SIG-M5 treated with dmso at 0.1 percent for 504 hours (cell line): ENCODE measurements at regions not wholly inside any gene's neighbourhood (a gene's known extent, or its start where the extent isn't known, plus 50 kb on each side); places are given as distances from the start of the nearest gene placed in this dataset.
"Not testable (repeated sequence)": the region's sequence is repeated elsewhere in the genome, so short reads cannot be mapped to it uniquely, and the experiment has no call there.

Experiments
- DNase-seq: peaks from one replicate; lab custom pipeline; 2025; ENCODE audit not compliant: unreplicated experiment; lab: John Stamatoyannopoulos, UW

DNA sequence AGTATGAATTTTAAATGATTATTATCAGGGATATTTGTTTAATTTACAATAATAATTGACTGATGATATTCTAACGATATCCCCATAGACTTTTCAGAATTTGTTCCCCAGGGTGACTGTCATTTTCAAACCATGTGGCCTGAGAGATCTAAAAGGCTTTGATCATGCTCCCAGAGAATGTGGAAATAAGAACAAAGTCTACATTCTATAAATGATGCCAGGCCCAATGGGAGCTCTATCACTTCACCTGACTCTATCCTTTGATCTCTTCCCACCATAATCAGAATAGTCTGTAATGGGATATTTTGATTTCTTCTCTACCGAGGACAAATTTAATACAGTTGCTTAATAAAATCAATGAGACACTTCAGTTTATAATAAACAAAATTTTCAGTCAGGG lies 483.4 kb upstream of the IRAK1BP1 start:
- DNase-seq = no peak

DNA sequence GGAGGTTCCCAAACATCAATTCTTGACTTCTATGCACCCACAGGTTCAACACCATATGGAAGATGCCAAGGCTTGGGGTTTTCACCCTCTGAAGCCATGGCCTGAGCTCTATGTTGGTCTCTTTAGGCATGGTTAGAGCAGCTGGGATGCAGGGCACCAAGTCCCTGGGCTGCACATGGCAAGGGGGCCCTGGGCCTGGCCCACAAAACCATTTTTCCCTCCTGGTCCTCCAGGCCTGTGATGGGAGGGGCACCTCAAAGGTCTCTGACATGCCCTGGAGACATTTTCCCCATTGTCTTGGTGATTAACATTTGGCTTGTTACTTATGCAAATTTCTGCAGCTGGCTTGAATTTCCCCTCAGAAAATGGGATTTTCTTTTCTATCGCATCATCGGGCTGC lies 480.5 kb upstream of the IRAK1BP1 start:
- DNase-seq = not testable (repeated sequence)

DNA sequence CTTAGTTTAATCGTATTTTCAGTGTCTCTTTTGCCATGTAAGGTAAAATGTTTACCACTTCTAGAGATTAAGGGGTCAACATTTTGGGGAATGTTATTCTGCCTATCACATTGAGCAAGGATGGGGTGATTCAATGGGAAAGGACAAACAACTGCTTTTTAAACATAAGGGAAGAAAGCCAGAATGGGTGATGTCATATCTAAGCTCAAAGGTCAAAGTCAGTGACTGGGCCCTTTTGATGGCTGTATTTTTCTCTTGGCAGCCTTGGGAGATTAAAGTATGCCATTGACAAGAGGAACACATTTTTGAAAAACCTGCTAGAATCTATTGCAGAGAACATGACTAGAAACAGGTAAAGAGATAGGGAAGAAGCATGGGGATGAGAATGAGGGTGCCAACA lies 477.3 kb upstream of the IRAK1BP1 start:
- no peak for DNase-seq

DNA sequence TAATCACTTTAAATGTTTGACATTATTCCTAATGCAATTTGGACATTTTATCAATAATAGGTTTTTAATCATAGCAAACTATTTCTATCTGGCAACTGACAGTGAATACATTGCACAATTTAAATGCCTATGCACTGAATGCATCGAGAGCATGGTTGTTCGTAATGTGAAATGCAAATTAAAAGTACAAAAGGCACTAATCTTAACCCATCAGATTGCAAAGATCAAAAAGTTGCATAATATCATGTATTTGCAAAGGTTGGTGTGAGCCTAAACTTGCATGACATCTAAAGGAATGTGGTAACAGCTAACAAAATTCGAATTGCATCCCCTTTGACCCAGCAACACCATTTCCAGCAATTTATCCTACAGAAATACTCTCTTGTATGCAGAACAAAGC lies 469.9 kb upstream of the IRAK1BP1 start:
- DNase-seq = no peak

DNA sequence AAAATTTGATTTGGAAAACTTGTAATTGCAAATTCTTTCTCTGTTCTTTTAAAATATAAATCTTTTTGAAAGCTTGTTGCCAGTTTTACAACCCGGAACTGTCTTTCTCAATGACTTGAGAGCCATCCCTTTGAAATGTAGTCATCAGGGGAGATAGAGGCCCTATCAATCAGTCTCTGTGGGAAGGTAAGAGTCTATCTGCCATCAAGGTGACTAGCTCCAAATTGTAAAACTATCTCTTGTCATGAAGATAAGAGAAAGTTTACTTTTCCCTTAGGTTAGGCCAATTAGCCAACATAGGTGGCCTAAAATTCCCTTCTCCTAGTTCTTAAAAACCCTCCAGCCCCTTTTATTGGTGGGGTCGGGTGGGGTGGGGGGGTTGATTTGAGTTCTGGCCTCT lies 469.1 kb upstream of the IRAK1BP1 start:
- DNase-seq = no peak

DNA sequence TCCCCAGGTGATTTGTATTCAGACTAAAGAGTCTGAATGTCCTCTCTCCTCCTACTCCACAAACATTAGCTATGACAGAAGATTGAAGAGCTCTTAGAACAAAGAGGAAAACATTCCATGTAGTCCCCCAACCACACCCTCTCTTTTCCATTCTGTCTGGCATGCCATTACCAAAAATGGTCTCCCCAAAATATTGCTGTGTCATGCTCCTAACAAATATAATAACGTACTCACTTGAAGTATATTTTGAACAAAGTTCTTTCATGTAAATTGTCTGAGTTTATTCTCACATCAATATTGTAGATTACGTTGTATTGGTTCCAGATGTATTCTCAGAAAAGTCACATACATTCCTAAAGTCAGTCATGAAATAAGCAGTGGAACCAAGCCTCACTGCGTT lies 467.3 kb upstream of the IRAK1BP1 start:
- no peak for DNase-seq

DNA sequence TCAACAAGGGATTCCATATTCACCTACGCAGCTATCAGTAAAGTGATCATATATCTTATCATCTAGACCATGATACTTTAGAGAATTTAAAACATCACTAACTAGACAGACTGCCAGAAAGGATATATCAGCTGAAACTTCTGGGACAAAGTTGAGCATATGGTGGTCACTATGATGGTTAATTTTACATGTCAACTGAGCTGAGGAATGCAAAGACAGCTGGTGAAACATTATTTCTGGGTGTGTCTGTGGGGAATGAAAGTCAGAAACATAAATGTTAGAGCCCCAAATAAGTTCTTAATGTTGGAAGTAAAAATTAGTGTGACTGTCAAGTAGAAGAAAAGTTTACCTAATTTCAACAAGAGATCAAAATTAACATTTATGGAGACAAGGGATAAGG lies 440.0 kb upstream of the IRAK1BP1 start:
- DNase-seq = no peak

DNA sequence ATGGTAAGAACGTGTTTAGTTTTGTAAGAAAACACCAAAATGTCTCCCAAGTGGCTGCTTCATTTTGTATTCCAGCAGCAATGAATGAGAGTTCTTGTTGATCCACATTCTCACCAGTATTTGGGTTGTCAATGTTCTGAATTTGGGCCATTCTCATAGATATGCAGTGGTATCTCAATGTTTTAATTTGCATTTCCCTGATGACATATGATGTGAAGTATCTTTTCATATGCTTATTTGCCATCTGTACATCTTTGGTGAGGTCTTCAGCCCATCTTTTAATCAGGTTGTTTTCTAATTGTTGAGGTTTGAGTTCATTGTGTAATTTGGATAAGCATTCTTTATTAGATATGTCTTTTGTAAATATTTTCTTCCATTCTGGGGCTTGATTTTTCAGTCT lies 436.8 kb upstream of the IRAK1BP1 start:
- DNase-seq = no peak

DNA sequence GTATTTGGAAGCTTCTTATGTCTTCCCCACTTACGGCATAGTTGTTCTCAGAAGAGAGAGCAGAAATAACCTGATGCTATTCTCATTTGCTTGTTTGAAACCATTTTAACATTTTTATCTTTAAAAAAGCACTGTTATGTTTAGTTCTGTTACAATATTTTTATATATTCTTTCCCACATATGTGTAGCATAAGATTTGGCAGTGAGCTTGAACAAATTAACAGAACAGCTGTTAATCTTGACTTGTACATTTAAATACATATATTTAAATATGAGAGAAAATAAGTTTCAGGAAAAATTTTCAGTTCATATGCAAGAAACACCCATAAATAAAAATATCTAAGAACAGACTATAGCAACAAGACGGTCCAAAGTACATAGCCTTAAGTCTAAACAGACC lies 431.7 kb upstream of the IRAK1BP1 start:
- DNase-seq = no peak

DNA sequence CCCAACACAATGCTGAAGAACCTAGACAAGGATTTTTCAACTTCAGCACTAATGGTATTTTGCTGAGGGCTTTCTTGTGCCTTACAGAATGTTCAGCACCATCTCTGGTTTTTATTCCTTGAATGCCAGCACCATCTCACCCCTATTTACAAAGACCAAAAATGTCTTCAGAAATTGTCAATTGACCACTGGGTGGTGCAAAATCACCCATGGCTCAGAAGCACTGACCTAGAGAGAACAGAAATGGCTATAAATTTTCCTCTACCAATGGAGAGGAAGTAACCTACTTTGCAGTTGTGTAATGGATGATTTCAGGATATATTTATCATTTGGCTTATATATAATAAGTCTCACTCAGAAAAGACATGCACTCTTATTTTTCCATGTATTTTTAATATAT lies 431.0 kb upstream of the IRAK1BP1 start:
- DNase-seq = peak; percentile 7

DNA sequence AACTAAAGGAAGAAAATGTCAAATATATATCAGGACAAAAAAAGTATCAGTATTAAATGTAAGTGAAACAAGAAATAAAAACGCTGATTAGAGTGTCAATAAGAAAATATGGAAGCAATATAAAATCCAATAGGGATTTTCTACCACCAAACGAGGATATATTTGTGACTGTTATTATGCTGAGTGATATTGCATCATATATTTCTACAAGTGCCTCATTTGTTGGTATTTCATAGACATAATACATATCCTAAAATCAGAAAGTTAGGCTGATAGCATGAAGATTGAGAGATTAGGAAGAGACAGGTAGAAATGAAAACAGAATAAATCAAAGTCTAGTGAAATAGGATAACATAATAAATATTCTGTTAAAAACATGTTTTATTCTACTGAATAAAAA lies 429.2 kb upstream of the IRAK1BP1 start:
- DNase-seq = no peak

DNA sequence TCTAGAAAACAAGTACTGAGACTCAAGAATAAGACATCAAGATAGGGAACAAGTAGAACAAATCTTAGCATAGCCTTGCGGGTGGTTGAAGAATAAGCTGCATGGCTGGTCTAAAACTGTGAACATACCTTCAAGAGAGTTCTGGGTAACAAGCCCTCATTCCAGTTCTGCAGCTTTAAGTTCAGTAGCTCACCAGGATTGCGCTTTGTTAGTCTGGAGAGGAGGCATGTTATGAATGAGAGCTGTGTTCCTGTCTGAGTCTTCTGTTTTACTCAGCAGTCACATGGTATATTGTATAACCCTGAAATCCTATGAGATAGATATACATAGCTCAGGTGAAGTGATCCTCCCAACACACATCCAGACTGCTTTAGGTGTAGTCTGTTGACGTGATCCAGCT lies 406.6 kb upstream of the IRAK1BP1 start:
- DNase-seq = no peak

DNA sequence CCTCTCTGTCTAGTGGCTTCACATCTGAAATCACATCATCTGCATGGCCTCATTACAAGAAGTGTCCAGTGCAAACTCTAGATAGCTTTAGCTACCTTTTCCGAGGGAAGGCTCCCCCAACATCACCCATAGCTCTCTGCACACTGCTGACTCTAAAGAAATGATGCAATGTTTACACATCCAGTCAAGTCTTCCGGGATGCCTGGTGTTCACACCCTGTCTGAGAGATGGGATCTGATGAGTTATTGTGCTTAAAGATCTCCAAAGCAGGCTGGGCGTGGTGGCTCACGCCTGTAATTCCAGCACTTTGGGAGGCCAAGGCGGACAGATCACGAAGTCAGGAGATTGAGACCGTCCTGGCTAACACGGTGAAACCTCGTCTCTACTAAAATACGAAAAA lies 404.6 kb upstream of the IRAK1BP1 start:
- DNase-seq = no peak

DNA sequence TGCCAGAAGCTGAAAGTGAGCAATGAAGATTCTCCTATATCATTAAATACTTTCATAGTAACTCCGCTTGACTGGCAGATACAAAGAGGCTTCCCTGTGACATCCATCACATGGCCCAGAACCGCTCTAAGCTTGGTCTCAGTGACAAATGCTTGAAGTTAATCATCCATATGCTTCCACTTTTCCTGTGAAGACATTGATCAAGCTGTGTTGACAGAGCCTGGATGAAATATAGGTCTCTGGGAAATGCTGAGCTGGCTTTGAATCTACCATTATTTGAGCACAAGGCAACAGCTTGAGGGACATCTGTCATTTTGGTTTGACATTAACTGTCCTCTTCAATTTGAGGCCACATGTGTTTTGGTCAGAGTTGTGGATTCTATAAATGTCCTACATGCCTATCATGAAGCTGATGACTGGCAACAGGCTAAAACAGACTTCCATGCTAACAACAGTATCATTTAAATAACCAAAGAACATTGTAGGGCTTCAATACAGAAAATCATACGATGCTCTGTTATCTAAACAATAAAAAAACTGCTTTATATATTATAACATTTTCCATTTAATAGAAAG lies 402.2 kb upstream of the IRAK1BP1 start:
- DNase-seq = no peak

DNA sequence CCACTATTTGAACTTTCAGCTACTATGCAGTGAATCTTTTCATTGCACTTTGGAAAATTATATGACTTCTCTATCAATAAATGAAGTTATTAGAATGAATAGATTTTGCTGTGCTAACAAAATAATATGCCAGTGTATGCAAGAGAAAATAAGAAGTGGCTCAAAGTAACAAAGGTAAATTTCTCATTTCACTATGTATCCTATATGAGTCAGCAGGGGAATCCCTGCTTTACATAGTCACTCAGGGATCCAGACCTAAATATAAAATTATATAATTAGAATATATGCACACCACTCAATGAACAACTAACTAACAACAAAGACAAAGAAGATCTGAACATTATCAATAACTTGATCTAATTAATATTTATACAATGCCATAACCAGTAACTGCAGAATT lies 390.8 kb upstream of the IRAK1BP1 start:
- no peak for DNase-seq

DNA sequence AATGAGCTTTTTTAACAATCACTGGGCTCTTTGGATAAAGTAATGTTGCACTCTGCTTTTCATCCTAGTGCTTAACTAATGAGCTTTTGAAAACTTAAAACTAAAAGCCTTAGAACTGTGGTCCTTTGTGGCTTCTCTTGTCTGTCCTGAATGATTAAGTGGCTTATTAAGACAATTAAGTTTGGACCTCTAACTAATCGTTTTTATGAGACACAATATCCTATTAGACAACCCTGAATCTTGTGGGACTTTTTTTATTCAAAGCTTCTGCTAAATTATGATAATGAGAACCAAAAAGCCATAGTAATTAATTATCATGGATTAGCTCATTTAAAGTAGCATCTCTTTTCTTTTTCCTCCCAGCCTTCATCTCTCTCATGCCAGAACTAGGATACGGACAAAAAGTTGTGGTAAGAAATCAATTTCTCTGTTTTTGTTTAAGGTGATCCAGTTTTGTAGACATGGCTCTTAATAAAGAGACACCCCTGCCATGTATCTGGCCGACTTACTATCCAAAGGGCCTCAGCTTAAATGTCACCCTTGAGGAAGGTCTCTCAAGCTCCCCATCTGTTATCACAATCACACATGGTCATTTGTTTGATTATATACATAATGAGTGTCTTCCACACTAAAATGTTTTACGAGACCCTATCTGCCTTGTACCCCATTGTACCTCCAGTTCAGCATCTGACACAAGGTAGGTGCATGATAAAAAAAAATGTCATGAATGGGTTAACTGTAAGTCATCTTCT lies 384.4 kb upstream of the IRAK1BP1 start:
- DNase-seq = no peak

DNA sequence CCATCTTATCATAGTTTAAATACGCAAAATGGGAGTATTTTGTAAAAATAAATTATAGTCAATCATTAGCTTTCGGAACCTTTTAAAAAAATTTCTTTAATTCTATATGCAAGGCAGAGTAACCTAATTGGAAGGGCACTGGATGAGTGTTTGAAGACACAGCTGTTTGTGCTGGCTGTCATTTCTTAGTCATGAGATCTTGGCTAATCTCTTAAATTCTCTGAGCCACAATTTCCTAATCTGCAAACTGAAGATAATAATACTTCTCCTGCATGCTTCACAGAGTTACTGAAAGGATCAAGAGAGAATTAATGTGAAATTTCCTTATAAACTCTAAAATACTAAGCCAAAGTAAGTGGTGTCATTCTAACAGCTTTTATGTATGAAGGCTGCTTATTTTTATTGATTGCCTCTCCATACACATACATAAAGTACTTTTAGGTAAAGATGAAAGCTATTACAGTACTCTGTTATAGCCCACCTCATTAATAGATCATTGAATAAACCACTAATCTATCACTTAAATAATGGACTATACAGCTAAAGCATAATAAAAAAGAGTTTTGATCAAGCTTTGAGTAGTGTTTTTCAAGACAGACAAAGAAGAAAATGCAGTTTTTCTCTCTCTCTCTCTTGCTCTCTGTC lies 383.7 kb upstream of the IRAK1BP1 start:
- no peak for DNase-seq

DNA sequence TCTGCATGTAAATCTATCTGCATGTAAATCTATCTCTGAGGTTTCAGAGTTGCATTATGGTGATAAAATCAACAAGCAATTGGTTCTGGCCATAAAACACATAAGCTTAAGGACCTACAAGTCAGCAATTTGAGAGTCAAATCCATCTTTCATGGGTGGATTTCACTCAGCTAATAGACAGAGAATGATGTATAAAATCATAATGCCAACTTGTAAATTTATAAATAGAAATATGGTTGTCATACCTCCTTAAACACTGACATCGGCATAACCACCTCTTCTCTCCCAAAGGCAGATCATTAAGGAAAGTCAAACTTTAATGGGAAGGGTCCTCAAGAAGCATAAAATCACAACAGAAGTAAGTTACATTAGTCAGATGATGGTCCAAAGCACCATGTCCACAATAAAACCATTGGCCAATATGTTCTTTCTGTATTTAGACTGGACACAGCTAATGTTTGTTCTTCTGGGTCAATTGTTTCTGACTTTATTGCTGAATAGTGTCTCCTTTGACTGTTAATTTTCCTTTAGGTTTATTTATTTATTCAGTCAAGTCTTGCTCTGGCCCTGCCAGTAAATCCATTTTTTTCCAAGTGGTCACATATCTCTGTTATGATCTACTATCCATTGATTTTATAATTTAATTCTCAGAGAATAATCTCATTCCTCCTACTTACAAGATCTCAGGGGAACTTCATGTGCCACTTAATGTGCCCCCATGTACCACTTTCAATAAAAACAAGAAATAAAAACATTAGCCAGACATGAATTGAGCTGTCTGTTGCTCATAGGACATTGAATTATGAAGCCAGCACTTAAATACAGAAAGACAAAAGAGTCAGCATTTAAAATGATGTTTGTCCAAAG lies 382.9 kb upstream of the IRAK1BP1 start:
- DNase-seq = no peak

DNA sequence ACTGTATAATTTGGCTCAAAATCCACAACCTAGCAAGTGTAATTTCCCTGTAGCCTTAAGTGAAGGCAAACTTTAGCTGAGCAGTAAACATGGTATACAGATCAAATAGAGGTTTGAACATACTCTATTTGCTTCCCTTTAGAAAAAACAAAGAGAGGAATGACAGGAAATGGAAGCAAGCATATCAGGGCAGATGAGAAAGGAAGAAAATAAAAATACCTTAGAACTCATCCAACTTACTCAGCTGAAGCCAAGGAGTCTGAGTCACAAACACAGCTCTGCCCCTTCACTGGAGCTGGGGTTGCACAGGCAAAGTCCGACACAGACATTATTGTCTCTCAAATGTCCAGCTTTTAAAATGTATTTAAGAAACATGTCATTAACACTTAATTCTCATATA lies 379.9 kb upstream of the IRAK1BP1 start:
- DNase-seq = no peak

DNA sequence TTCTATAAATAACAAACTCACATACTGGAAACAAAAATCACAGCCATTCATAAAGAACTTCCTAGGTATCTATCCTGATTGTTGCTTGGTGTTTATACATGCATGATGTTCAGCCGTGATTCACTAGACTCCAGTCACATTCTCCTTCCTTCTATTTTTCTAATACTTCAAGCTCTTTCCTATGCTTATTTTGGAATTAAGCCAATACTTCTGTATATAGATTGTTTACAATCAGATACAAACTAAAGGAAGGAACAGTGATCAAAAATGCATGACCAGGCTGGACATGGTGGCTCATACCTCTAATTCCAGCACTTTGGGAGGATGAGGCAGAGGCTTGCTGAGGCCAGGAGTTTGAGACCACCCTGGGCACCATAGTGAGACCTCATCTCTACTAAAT lies 377.5 kb upstream of the IRAK1BP1 start:
- no peak for DNase-seq

DNA sequence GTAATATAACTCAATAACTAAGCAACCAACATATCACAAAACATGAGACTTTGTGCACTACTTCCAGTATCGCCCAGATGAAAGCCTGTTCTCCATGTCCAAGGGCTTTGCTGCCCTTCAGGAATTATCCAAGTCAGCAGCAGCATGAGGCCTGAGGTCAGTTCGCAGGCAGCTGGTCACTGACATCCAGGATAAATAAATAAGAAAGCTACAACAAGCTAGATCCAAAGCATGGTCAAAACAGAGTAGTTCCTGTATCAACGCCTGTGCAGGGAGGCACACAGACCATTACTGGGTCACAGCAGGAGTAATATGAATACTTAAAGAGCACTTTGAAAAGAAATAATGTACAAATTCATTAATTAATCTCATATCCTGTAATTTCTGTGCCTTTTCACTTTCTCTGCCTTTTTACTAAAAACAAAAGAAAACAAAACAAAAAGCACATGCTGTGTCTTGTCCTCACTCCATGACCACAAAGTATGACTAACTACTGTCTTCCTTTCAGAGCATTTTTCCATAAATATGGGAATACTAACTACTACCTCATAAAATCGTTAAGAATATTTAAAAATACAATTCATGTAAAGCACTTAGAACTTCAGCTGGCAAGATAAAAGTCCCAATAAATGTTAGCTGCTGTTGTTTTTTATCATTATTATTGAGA lies 374.9 kb upstream of the IRAK1BP1 start:
- DNase-seq = no peak
